ENCODE measurements at regions not wholly inside any gene's neighbourhood (a gene's known extent, or its start where the extent isn't known, plus 50 kb on each side); places are given as distances from the start of the nearest gene placed in this dataset.

GRCh38 chr3:89692601-89693000, 585.2 kb downstream of the EPHA3 start:
- Histone ChIP-seq H3K9me1 (replicated peaks; ENCODE audit: control insufficient read depth, extremely low read depth, insufficient read depth, low read length) (no peaks in the 10 kb centered on the region), H3K9me3 (replicated peaks; ENCODE audit: control insufficient read depth, insufficient read depth, low read length) (peaks cover 2% of the 10 kb centered on the region), H3K36me3 (ENCODE audit: control insufficient read depth in 2 of 2, extremely low read depth in 1 of 2, insufficient read depth in 2 of 2, low read length in 2 of 2) (no peaks in the 10 kb centered on the region), H3K27me3 (ENCODE audit: control insufficient read depth in 2 of 2, insufficient read depth in 2 of 2, low read length in 2 of 2) (no peaks in the 10 kb centered on the region), H3K9ac (replicated peaks; ENCODE audit: extremely low read depth, insufficient read depth, low read length) (no peak overlapping the region), H4K20me1 (replicated peaks; ENCODE audit: control insufficient read depth, extremely low read depth, insufficient read depth, low read length) (no peaks in the 10 kb centered on the region), H3K4me3 (replicated peaks in 1 of 3; ENCODE audit: insufficient read depth in 1 of 3, low read depth in 1 of 3, low read length in 3 of 3) (no peak overlapping the region), H3K27ac (ENCODE audit: insufficient read depth, low read depth, low read length) (no peak overlapping the region), H3K4me2 (ENCODE audit: insufficient read depth, low read length) (no peak overlapping the region), H2AFZ (ENCODE audit: low read depth, low read length) (no peak overlapping the region), H3K79me2 (ENCODE audit: control insufficient read depth, insufficient read depth, low read length) (no peaks in the 10 kb centered on the region), H3K4me1 (ENCODE audit: control insufficient read depth, extremely low read depth, insufficient read depth, low read length) (no peaks in the 10 kb centered on the region)
- ChIA-PET CTCF (no interaction called here), POLR2A (no interaction called here)
- dilution Hi-C loops (cut with MboI; ENCODE audit: extremely low pct_ligation_motif_present, low sequenced_read_pairs) (no loop called here), intact Hi-C loops (cut with micrococcal nuclease) (no loop called here)
- no peak for TF ChIP-seq MAX (IDR thresholded peaks at IDR 0.05; ENCODE audit: insufficient read depth, insufficient read length)
- no peak for TF ChIP-seq JUN (IDR thresholded peaks at IDR 0.05; ENCODE audit: borderline replicate concordance, insufficient read depth, insufficient read length, low read depth)
- no peak for TF ChIP-seq POLR2AphosphoS5 (IDR thresholded peaks at IDR 0.05; ENCODE audit: insufficient read depth, low read depth, low read length)
- TF ChIP-seq EZH2 (IDR thresholded peaks at IDR 0.05; ENCODE audit: borderline replicate concordance, low read depth, low read length, severe bottlenecking) = no peak
- TF ChIP-seq POLR2A (IDR thresholded peaks at IDR 0.05; ENCODE audit: low read depth, low read length) = no peak
- no peak for TF ChIP-seq GATA2 (IDR thresholded peaks at IDR 0.05; ENCODE audit: insufficient read depth, insufficient read length, low read depth, low read length)
- TF ChIP-seq, protein P1, sequence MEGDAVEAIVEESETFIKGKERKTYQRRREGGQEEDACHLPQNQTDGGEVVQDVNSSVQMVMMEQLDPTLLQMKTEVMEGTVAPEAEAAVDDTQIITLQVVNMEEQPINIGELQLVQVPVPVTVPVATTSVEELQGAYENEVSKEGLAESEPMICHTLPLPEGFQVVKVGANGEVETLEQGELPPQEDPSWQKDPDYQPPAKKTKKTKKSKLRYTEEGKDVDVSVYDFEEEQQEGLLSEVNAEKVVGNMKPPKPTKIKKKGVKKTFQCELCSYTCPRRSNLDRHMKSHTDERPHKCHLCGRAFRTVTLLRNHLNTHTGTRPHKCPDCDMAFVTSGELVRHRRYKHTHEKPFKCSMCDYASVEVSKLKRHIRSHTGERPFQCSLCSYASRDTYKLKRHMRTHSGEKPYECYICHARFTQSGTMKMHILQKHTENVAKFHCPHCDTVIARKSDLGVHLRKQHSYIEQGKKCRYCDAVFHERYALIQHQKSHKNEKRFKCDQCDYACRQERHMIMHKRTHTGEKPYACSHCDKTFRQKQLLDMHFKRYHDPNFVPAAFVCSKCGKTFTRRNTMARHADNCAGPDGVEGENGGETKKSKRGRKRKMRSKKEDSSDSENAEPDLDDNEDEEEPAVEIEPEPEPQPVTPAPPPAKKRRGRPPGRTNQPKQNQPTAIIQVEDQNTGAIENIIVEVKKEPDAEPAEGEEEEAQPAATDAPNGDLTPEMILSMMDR (IDR thresholded peaks at IDR 0.05; ENCODE audit: extremely low read depth in 1 of 2, insufficient read depth in 1 of 2, low read depth in 1 of 2, low read length in 2 of 2) = no peak
- no peak for TF ChIP-seq FOS (IDR thresholded peaks at IDR 0.05; ENCODE audit: borderline replicate concordance, insufficient read depth, low read length)
- no peak for TF ChIP-seq MYC (IDR thresholded peaks at IDR 0.05; ENCODE audit: low read depth, low read length)
- DNase-seq (ENCODE audit: low read depth, low spot score) (no peak), FAIRE-seq (no peak)
- no TSS peak for BruUV-seq (replicated peaks)

Data from endothelial cell of umbilical vein (primary cell).